GM12878 (cell line): ENCODE measurements at regions not wholly inside any gene's neighbourhood (a gene's known extent, or its start where the extent isn't known, plus 50 kb on each side); places are given as distances from the start of the nearest gene placed in this dataset.

Source experiments
- EZH2 ChIP-seq: IDR thresholded peaks from 2 replicates; pipeline ENCODE4 v1.6.1; 2012; ENCODE audit warnings: low read depth, mild to moderate bottlenecking, control low read depth, inconsistent platforms, low read length, borderline replicate concordance; ENCODE audit not compliant: control insufficient read depth
- GATAD2B ChIP-seq: fragments of 450-650 bp; conservative IDR thresholded peaks from 2 replicates; pipeline ENCODE4 v1.6.1; 2017; ENCODE audit warnings: low read depth, mild to moderate bottlenecking, moderate library complexity
- KLF5 ChIP-seq: fragments of 450-650 bp; IDR thresholded peaks from 2 replicates; pipeline ENCODE4 v1.6.1; 2014; ENCODE audit warnings: mild to moderate bottlenecking; ENCODE audit not compliant: partially characterized antibody
- MXI1 ChIP-seq: fragments of 150-350 bp; IDR thresholded peaks from 2 replicates; pipeline ENCODE4 v1.6.1; 2011; ENCODE audit warnings: low read depth, mild to moderate bottlenecking, inconsistent platforms, low read length, improper control_type of control experiment
- PML ChIP-seq: IDR thresholded peaks from 2 replicates; pipeline ENCODE4 v1.6.1; 2012; ENCODE audit warnings: low read length, inconsistent platforms
- RUNX3 ChIP-seq: IDR thresholded peaks from 2 replicates; pipeline ENCODE4 v1.6.1; 2012; ENCODE audit warnings: low read length, inconsistent platforms
- SUZ12 ChIP-seq: fragments of 200-600 bp; sonication (generic); IDR thresholded peaks from one replicate; pipeline ENCODE4 v1.6.1; 2018; ENCODE audit warnings: antibody characterized with exemption, mild to moderate bottlenecking; ENCODE audit not compliant: unreplicated experiment
- TBL1XR1 ChIP-seq: IDR thresholded peaks from 2 replicates; pipeline ENCODE4 v1.6.1; 2012; ENCODE audit warnings: low read depth, low read length, improper control_type of control experiment
- ZBED1 ChIP-seq: IDR thresholded peaks from 2 replicates; pipeline ENCODE4 v1.6.1; 2016; ENCODE audit warnings: borderline replicate concordance
- TF ChIP-seq, protein P1 (sequence below): IDR thresholded peaks from 2 replicates; pipeline ENCODE4 v1.6.1; 2012; ENCODE audit warnings: improper control_type of control experiment, low read depth, low read length; ENCODE audit not compliant: insufficient replicate concordance
- TF ChIP-seq, protein P2 (sequence below): IDR thresholded peaks from 2 replicates; pipeline ENCODE4 v1.6.1; 2011; ENCODE audit warnings: low read depth, mild to moderate bottlenecking, low read length, moderate library complexity, borderline replicate concordance; ENCODE audit errors: extremely low read depth
- TF ChIP-seq, protein P3 (sequence below): fragments of 450-650 bp; IDR thresholded peaks from 2 replicates; pipeline ENCODE4 v1.6.1; 2014; ENCODE audit warnings: mild to moderate bottlenecking
- TF ChIP-seq, protein P4 (sequence below): IDR thresholded peaks from 2 replicates; pipeline ENCODE4 v1.6.1; 2011; ENCODE audit warnings: low read depth, low read length, improper control_type of control experiment, borderline replicate concordance
- TF ChIP-seq, protein P5 (sequence below): IDR thresholded peaks from 2 replicates; pipeline ENCODE4 v1.6.1; 2011; ENCODE audit warnings: borderline replicate concordance, low read depth, mild to moderate bottlenecking, moderate library complexity, low read length; ENCODE audit not compliant: insufficient read depth, poor library complexity, severe bottlenecking
- TF ChIP-seq, protein P6 (sequence below): fragments of 450-650 bp; IDR thresholded peaks from 2 replicates; pipeline ENCODE4 v1.6.1; 2017; ENCODE audit warnings: mild to moderate bottlenecking, moderate library complexity

DNA sequence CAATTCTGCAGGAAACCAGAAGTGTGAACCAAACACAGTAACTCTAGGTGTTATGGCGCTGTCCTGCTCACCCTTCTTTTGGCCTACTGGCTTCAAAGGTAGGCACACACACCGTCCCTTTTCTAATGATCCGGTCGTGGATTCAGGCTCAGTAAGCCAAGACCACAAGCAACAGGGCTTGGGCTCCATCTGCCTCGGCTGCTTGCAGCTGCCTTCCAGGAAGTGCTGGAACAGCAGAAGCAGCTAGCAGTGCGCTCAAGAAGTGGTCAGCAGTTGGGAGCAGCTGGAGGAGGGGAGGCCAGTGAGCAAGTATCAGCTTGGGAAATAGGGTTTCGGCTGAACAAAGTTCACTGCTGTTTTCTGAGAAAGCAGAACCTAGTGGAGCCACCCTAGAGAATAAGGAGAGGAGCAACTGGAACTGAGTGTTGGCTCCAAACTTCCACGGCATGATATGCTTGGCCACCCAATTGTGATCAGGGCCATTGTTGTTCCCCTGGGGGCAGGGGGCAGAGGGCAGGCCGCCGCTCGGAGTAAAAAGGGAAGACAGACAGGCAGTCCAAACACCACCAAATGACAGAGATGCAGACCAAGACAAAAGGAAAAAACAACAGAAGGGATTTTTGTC, 173.4 kb downstream of the TOMM20 start (continued):
- TF ChIP-seq, protein P1, sequence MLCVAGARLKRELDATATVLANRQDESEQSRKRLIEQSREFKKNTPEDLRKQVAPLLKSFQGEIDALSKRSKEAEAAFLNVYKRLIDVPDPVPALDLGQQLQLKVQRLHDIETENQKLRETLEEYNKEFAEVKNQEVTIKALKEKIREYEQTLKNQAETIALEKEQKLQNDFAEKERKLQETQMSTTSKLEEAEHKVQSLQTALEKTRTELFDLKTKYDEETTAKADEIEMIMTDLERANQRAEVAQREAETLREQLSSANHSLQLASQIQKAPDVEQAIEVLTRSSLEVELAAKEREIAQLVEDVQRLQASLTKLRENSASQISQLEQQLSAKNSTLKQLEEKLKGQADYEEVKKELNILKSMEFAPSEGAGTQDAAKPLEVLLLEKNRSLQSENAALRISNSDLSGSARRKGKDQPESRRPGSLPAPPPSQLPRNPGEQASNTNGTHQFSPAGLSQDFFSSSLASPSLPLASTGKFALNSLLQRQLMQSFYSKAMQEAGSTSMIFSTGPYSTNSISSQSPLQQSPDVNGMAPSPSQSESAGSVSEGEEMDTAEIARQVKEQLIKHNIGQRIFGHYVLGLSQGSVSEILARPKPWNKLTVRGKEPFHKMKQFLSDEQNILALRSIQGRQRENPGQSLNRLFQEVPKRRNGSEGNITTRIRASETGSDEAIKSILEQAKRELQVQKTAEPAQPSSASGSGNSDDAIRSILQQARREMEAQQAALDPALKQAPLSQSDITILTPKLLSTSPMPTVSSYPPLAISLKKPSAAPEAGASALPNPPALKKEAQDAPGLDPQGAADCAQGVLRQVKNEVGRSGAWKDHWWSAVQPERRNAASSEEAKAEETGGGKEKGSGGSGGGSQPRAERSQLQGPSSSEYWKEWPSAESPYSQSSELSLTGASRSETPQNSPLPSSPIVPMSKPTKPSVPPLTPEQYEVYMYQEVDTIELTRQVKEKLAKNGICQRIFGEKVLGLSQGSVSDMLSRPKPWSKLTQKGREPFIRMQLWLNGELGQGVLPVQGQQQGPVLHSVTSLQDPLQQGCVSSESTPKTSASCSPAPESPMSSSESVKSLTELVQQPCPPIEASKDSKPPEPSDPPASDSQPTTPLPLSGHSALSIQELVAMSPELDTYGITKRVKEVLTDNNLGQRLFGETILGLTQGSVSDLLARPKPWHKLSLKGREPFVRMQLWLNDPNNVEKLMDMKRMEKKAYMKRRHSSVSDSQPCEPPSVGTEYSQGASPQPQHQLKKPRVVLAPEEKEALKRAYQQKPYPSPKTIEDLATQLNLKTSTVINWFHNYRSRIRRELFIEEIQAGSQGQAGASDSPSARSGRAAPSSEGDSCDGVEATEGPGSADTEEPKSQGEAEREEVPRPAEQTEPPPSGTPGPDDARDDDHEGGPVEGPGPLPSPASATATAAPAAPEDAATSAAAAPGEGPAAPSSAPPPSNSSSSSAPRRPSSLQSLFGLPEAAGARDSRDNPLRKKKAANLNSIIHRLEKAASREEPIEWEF, result no peak
- TF ChIP-seq MXI1, result no peak
- TF ChIP-seq, protein P2, sequence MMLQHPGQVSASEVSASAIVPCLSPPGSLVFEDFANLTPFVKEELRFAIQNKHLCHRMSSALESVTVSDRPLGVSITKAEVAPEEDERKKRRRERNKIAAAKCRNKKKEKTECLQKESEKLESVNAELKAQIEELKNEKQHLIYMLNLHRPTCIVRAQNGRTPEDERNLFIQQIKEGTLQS, result no peak
- TF ChIP-seq PML, result no peak
- TF ChIP-seq GATAD2B, result peak; percentile 93
- TF ChIP-seq, protein P3, sequence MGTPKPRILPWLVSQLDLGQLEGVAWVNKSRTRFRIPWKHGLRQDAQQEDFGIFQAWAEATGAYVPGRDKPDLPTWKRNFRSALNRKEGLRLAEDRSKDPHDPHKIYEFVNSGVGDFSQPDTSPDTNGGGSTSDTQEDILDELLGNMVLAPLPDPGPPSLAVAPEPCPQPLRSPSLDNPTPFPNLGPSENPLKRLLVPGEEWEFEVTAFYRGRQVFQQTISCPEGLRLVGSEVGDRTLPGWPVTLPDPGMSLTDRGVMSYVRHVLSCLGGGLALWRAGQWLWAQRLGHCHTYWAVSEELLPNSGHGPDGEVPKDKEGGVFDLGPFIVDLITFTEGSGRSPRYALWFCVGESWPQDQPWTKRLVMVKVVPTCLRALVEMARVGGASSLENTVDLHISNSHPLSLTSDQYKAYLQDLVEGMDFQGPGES, result no peak
- TF ChIP-seq, protein P4, sequence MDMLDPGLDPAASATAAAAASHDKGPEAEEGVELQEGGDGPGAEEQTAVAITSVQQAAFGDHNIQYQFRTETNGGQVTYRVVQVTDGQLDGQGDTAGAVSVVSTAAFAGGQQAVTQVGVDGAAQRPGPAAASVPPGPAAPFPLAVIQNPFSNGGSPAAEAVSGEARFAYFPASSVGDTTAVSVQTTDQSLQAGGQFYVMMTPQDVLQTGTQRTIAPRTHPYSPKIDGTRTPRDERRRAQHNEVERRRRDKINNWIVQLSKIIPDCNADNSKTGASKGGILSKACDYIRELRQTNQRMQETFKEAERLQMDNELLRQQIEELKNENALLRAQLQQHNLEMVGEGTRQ, result no peak
- no peak for TF ChIP-seq ZBED1
- TF ChIP-seq KLF5, result no peak
- no peak for TF ChIP-seq RUNX3
- no peak for TF ChIP-seq SUZ12
- TF ChIP-seq, protein P5, sequence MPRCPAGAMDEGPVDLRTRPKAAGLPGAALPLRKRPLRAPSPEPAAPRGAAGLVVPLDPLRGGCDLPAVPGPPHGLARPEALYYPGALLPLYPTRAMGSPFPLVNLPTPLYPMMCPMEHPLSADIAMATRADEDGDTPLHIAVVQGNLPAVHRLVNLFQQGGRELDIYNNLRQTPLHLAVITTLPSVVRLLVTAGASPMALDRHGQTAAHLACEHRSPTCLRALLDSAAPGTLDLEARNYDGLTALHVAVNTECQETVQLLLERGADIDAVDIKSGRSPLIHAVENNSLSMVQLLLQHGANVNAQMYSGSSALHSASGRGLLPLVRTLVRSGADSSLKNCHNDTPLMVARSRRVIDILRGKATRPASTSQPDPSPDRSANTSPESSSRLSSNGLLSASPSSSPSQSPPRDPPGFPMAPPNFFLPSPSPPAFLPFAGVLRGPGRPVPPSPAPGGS, result no peak
- TF ChIP-seq, protein P6, sequence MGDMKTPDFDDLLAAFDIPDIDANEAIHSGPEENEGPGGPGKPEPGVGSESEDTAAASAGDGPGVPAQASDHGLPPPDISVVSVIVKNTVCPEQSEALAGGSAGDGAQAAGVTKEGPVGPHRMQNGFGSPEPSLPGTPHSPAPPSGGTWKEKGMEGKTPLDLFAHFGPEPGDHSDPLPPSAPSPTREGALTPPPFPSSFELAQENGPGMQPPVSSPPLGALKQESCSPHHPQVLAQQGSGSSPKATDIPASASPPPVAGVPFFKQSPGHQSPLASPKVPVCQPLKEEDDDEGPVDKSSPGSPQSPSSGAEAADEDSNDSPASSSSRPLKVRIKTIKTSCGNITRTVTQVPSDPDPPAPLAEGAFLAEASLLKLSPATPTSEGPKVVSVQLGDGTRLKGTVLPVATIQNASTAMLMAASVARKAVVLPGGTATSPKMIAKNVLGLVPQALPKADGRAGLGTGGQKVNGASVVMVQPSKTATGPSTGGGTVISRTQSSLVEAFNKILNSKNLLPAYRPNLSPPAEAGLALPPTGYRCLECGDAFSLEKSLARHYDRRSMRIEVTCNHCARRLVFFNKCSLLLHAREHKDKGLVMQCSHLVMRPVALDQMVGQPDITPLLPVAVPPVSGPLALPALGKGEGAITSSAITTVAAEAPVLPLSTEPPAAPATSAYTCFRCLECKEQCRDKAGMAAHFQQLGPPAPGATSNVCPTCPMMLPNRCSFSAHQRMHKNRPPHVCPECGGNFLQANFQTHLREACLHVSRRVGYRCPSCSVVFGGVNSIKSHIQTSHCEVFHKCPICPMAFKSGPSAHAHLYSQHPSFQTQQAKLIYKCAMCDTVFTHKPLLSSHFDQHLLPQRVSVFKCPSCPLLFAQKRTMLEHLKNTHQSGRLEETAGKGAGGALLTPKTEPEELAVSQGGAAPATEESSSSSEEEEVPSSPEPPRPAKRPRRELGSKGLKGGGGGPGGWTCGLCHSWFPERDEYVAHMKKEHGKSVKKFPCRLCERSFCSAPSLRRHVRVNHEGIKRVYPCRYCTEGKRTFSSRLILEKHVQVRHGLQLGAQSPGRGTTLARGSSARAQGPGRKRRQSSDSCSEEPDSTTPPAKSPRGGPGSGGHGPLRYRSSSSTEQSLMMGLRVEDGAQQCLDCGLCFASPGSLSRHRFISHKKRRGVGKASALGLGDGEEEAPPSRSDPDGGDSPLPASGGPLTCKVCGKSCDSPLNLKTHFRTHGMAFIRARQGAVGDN, result peak; percentile 92
- no peak for TF ChIP-seq EZH2
- TF ChIP-seq TBL1XR1, result 0 out of 2 replicates have a peak, but pooled peaks have one; percentile 32
